Lung (tissue), 11 donors: ENCODE measurements at regions not wholly inside any gene's neighbourhood (a gene's known extent, or its start where the extent isn't known, plus 50 kb on each side); places are given as distances from the start of the nearest gene placed in this dataset.

Source experiments
- ATAC-seq: fragments of 200-7000 bp; cut with Tn5 transposase; one replicate; pipeline ENCODE4 v1.9.1; 2020; ENCODE audit warnings: moderate number of reproducible peaks; ENCODE audit not compliant: insufficient read depth, low FRiP score
- DNase-seq, 3 donors: peaks; one replicate each; pipeline ENCODE4 v3.0.0-alpha.2; 2013 to 2017
- H3K27ac ChIP-seq, 2 donors: one replicate each; pipeline ENCODE4 v1.5.1; 2013; ENCODE audit warnings: mild to moderate bottlenecking in 2 of 2, moderate library complexity in 2 of 2, control low read depth in 1 of 2, inconsistent platforms in 1 of 2, low read depth in 1 of 2, low read length in 1 of 2
- H3K27me3 ChIP-seq, 3 donors: one replicate each; pipeline ENCODE4 v1.5.1; 2013; ENCODE audit warnings: low read length in 2 of 3; ENCODE audit not compliant: control insufficient read depth in 3 of 3, insufficient read depth in 3 of 3
- H3K36me3 ChIP-seq, 4 donors: one replicate each; pipeline ENCODE4 v1.5.1; 2013; ENCODE audit warnings: low read length in 4 of 4, mild to moderate bottlenecking in 1 of 4, moderate library complexity in 1 of 4; ENCODE audit not compliant: control insufficient read depth in 4 of 4, insufficient read depth in 4 of 4
- H3K4me1 ChIP-seq, 5 donors: one replicate each; pipeline ENCODE4 v1.5.1; 2013; ENCODE audit warnings: low read length in 5 of 5, mild to moderate bottlenecking in 2 of 5, moderate library complexity in 1 of 5; ENCODE audit not compliant: control insufficient read depth in 5 of 5, insufficient read depth in 5 of 5
- H3K4me3 ChIP-seq: one replicate; pipeline ENCODE4 v1.5.1; 2013; ENCODE audit warnings: mild to moderate bottlenecking, control low read depth, moderate library complexity
- H3K9ac ChIP-seq, 2 donors: one replicate each; pipeline ENCODE4 v1.5.1; 2013; ENCODE audit warnings: low read length in 2 of 2, control low read depth in 1 of 2; ENCODE audit not compliant: insufficient read depth in 1 of 2
- H3K9me3 ChIP-seq, 4 donors: one replicate each; pipeline ENCODE4 v1.5.1; 2013; ENCODE audit warnings: low read length in 3 of 4, mild to moderate bottlenecking in 1 of 4, moderate library complexity in 1 of 4; ENCODE audit not compliant: control insufficient read depth in 4 of 4, insufficient read depth in 3 of 4
- CTCF ChIP-seq: IDR thresholded peaks from 2 replicates; pipeline ENCODE4 v1.5.1; 2012; ENCODE audit warnings: mild to moderate bottlenecking; ENCODE audit errors: control extremely low read depth, extremely low read depth
- WGBS, 2 donors: extraction: QIAGEN DNeasy Blood & Tissue Kit; methylation state at CpG; one replicate each; pipeline ENCODE4 v1.1.7; 2013; 5-methylcytosine and 5-hydroxymethylcytosine counted together
- donor health status: control.
- donor health status: control.
- donor health status: Bipolar disorder and iron deficiency.
- donor health status: healthy.
- donor health status: DM: yes; HTN: yes; CAD: no.

DNA sequence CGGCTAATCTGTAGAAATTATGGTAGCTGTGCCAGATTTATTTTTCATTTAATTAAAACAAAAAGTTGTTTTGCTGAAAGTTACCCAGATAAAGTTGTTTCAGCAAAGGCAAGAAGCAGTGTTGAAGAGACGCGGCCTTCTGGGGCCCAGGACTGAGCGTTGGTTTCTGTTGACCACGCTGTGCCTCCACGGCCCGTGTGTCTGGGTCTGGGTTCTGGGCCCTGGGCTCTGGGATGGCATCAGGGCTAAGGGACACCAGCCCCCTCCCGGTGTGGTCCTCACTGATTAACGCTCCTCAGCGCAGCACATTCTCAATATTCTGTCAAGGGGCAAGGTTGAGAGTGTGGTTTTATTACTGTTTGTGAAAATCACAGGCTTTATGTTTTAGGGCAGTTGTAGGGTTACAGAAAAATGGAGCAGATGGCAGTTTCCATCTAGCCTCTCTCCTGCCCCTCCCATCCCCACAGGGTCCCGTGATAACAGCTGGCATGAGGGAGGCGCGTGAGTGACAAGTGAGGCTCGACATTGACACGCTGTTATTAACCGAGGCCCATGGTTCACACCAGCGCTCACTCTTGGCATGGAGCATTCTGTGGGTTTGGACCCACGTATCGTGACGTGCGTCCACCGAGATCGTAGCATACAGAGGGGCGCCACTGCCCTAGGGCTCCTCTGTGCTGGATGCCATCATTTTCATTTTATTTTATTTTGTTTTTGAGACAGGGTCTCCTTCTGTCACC lies 1231.4 kb downstream of the BRD1 start:
- Histone ChIP-seq H3K27me3 (no peaks in the 10 kb centered on the region), H3K36me3 (no peaks in the 10 kb centered on the region), H3K27ac (no peak overlapping the region), H3K9me3 (peaks cover 0 to 5% (median 0%) of the 10 kb centered on the region in 4 donors), H3K4me3 (no peak overlapping the region), H3K4me1 (no peaks in the 10 kb centered on the region), H3K9ac (no peak overlapping the region)
- no peak for ATAC-seq
- WGBS, 2 donors = 94 to 95% methylated on average over 24 of the region's 24 CpGs
- DNase-seq = no peak
- TF ChIP-seq CTCF = no peak

DNA sequence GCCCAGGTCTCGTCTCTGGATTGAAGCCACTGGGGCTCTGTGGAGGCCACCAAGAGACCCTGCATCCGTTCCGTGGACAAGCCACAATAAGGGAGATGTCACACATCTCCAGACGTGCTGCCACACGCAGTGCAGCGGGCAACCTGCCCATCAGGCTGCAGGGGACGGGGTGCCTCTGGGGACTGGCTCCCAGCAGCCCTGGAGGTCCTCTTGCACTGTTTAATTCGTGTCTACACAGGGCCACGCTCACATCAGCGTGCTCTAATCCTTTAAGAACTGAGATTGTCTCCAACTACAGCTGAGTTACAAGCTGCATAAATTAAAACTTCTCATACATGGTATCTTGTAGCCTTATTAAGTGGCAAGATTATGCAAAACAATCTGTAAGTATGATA lies 1232.2 kb downstream of the BRD1 start:
- TF ChIP-seq CTCF = no peak
- DNase-seq = no peak
- no peak overlapping the region for H3K27ac ChIP-seq
- 78 to 83% methylated on average over 10 of the region's 10 CpGs for WGBS, 2 donors
- no peak for ATAC-seq
- no peak overlapping the region for H3K9ac ChIP-seq
- no peaks in the 10 kb centered on the region for H3K4me1 ChIP-seq
- peaks cover 0 to 5% (median 0%) of the 10 kb centered on the region in 4 donors for H3K9me3 ChIP-seq
- no peaks in the 10 kb centered on the region for H3K36me3 ChIP-seq
- H3K27me3 ChIP-seq = no peaks in the 10 kb centered on the region
- H3K4me3 ChIP-seq = no peak overlapping the region

GRCh38 chr22:48594757-48595510 lies 1232.7 kb downstream of the BRD1 start:
- ATAC-seq = no peak
- no peak overlapping the region for H3K4me3 ChIP-seq

More at GRCh38 chr22:48594757-48595510, 1232.7 kb downstream of the BRD1 start:
- 89 to 90% methylated on average over 19 of the region's 19 CpGs for WGBS, 2 donors
- Histone ChIP-seq H3K27ac (no peak overlapping the region), H3K27me3 (no peaks in the 10 kb centered on the region), H3K9ac (no peak overlapping the region), H3K9me3 (peaks cover 0 to 5% (median 0%) of the 10 kb centered on the region in 4 donors), H3K4me1 (no peaks in the 10 kb centered on the region), H3K36me3 (no peaks in the 10 kb centered on the region)
- no peak for DNase-seq
- TF ChIP-seq CTCF = no peak
